ENCODE measurements at regions not wholly inside any gene's neighbourhood (a gene's known extent, or its start where the extent isn't known, plus 50 kb on each side); places are given as distances from the start of the nearest gene placed in this dataset.

- no peak overlapping the region for H3K4me3 ChIP-seq (replicated peaks; ENCODE audit: low read depth, low read length)
- no peak for TF ChIP-seq CTCF (IDR thresholded peaks at IDR 0.05; ENCODE audit: low read depth, low read length, missing control alignments)
- DNase-seq (ENCODE audit: extremely low read depth, low read depth): no peak
Observed at GRCh38 chr2:74072565-74072964, 75.1 kb downstream of the BOLA3 start.

- no peak for TF ChIP-seq CTCF (IDR thresholded peaks at IDR 0.05; ENCODE audit: low read depth, low read length, missing control alignments)
Observed at GRCh38 chr2:74074487-74074886, 73.2 kb downstream of the BOLA3 start.

GRCh38 chr2:74076074-74076470 is 71.6 kb downstream of the BOLA3 start:
- no peak for TF ChIP-seq CTCF (IDR thresholded peaks at IDR 0.05; ENCODE audit: low read depth, low read length, missing control alignments)
- DNase-seq (ENCODE audit: extremely low read depth, low read depth): no peak
- H3K4me3 ChIP-seq (replicated peaks; ENCODE audit: low read depth, low read length): no peak overlapping the region

More at GRCh38 chr2:74074487-74074886, 73.2 kb downstream of the BOLA3 start:
- no peak overlapping the region for H3K4me3 ChIP-seq (replicated peaks; ENCODE audit: low read depth, low read length)
- no peak for DNase-seq (ENCODE audit: extremely low read depth, low read depth)

GRCh38 chr2:74077636-74078035 is 70.1 kb downstream of the BOLA3 start:
- H3K4me3 ChIP-seq (replicated peaks; ENCODE audit: low read depth, low read length): no peak overlapping the region
- no peak for DNase-seq (ENCODE audit: extremely low read depth, low read depth)

GRCh38 chr2:74078466-74078865 is 69.2 kb downstream of the BOLA3 start:
- no peak for DNase-seq (ENCODE audit: extremely low read depth, low read depth)
- H3K4me3 ChIP-seq (replicated peaks; ENCODE audit: low read depth, low read length): no peak overlapping the region
- no peak for TF ChIP-seq CTCF (IDR thresholded peaks at IDR 0.05; ENCODE audit: low read depth, low read length, missing control alignments)

More at GRCh38 chr2:74077636-74078035, 70.1 kb downstream of the BOLA3 start:
- TF ChIP-seq CTCF (IDR thresholded peaks at IDR 0.05; ENCODE audit: low read depth, low read length, missing control alignments): no peak

- no peak overlapping the region for H3K4me3 ChIP-seq (replicated peaks; ENCODE audit: low read depth, low read length)
- DNase-seq (ENCODE audit: extremely low read depth, low read depth): no peak
- TF ChIP-seq CTCF (IDR thresholded peaks at IDR 0.05; ENCODE audit: low read depth, low read length, missing control alignments): no peak
Observed at GRCh38 chr2:74079522-74080341, 68.0 kb downstream of the BOLA3 start.

Data from HFF-Myc (cell line).